ENCODE measurements at regions not wholly inside any gene's neighbourhood (a gene's known extent, or its start where the extent isn't known, plus 50 kb on each side); places are given as distances from the start of the nearest gene placed in this dataset.

GRCh38 chr3:87361956-87362355 is 85.6 kb upstream of the POU1F1 start:
- no peak overlapping the region for H3K4me3 ChIP-seq (replicated peaks; ENCODE audit: low read depth, low read length)
- DNase-seq (ENCODE audit: low read depth), result no peak
- no peak for TF ChIP-seq CTCF (IDR thresholded peaks at IDR 0.05; ENCODE audit: low read length, missing control alignments)

GRCh38 chr3:87361271-87361670 is 84.9 kb upstream of the POU1F1 start:
- no peak overlapping the region for H3K4me3 ChIP-seq (replicated peaks; ENCODE audit: low read depth, low read length)
- no peak for DNase-seq (ENCODE audit: low read depth)
- TF ChIP-seq CTCF (IDR thresholded peaks at IDR 0.05; ENCODE audit: low read length, missing control alignments), result no peak

GRCh38 chr3:87359826-87360225 is 83.4 kb upstream of the POU1F1 start:
- DNase-seq (ENCODE audit: low read depth), result no peak
- no peak for TF ChIP-seq CTCF (IDR thresholded peaks at IDR 0.05; ENCODE audit: low read length, missing control alignments)
- no peak overlapping the region for H3K4me3 ChIP-seq (replicated peaks; ENCODE audit: low read depth, low read length)

GRCh38 chr3:87359025-87359424 is 82.6 kb upstream of the POU1F1 start:
- no peak for TF ChIP-seq CTCF (IDR thresholded peaks at IDR 0.05; ENCODE audit: low read length, missing control alignments)
- no peak for DNase-seq (ENCODE audit: low read depth)
- H3K4me3 ChIP-seq (replicated peaks; ENCODE audit: low read depth, low read length), result no peak overlapping the region

GRCh38 chr3:87358066-87358465 is 81.7 kb upstream of the POU1F1 start:
- no peak overlapping the region for H3K4me3 ChIP-seq (replicated peaks; ENCODE audit: low read depth, low read length)
- no peak for TF ChIP-seq CTCF (IDR thresholded peaks at IDR 0.05; ENCODE audit: low read length, missing control alignments)
- no peak for DNase-seq (ENCODE audit: low read depth)

GRCh38 chr3:87354398-87354797 is 78.0 kb upstream of the POU1F1 start:
- H3K4me3 ChIP-seq (replicated peaks; ENCODE audit: low read depth, low read length), result no peak overlapping the region
- DNase-seq (ENCODE audit: low read depth), result peak; percentile 8
- TF ChIP-seq CTCF (IDR thresholded peaks at IDR 0.05; ENCODE audit: low read length, missing control alignments), result no peak

- DNase-seq (ENCODE audit: low read depth), result no peak
- no peak overlapping the region for H3K4me3 ChIP-seq (replicated peaks; ENCODE audit: low read depth, low read length)
- TF ChIP-seq CTCF (IDR thresholded peaks at IDR 0.05; ENCODE audit: low read length, missing control alignments), result no peak
These were observed 75.6 kb upstream of the POU1F1 start for GRCh38 chr3:87351937-87352336.
